ENCODE measurements at regions not wholly inside any gene's neighbourhood (a gene's known extent, or its start where the extent isn't known, plus 50 kb on each side); places are given as distances from the start of the nearest gene placed in this dataset.
"Not testable (repeated sequence)": the region's sequence is repeated elsewhere in the genome, so short reads cannot be mapped to it uniquely, and the experiment has no call there.

GRCh38 chr7:13717031-13717430 is 272.4 kb downstream of the ETV1 start:
- no peak for TF ChIP-seq CTCF (conservative IDR thresholded peaks at IDR 0.05)
- H3K27ac ChIP-seq: no peak overlapping the region

GRCh38 chr7:13724191-13724976 is 265.1 kb downstream of the ETV1 start:
- no peak for TF ChIP-seq CTCF (conservative IDR thresholded peaks at IDR 0.05)
- H3K27ac ChIP-seq: no peak overlapping the region

- H3K27ac ChIP-seq: no peak overlapping the region
- no peak for TF ChIP-seq CTCF (conservative IDR thresholded peaks at IDR 0.05)
Measured at GRCh38 chr7:13724977-13725566, 264.4 kb downstream of the ETV1 start.

GRCh38 chr7:13725591-13725990 is 263.9 kb downstream of the ETV1 start:
- H3K27ac ChIP-seq: no peak overlapping the region
- peak; percentile 34 for TF ChIP-seq CTCF (conservative IDR thresholded peaks at IDR 0.05)

GRCh38 chr7:13727279-13727678 is 262.2 kb downstream of the ETV1 start:
- H3K27ac ChIP-seq: no peak overlapping the region
- no peak for TF ChIP-seq CTCF (conservative IDR thresholded peaks at IDR 0.05)

- TF ChIP-seq CTCF (conservative IDR thresholded peaks at IDR 0.05): no peak
Measured at GRCh38 chr7:13727751-13728150, 261.7 kb downstream of the ETV1 start.

GRCh38 chr7:13728430-13728829 is 261.0 kb downstream of the ETV1 start:
- not testable (repeated sequence) for H3K27ac ChIP-seq

More at GRCh38 chr7:13727751-13728150, 261.7 kb downstream of the ETV1 start:
- no peak overlapping the region for H3K27ac ChIP-seq

GRCh38 chr7:13731643-13732042 is 257.8 kb downstream of the ETV1 start:
- TF ChIP-seq CTCF (conservative IDR thresholded peaks at IDR 0.05): no peak
- H3K27ac ChIP-seq: no peak overlapping the region

Measured in VCaP (cell line).